ENCODE measurements at regions not wholly inside any gene's neighbourhood (a gene's known extent, or its start where the extent isn't known, plus 50 kb on each side); places are given as distances from the start of the nearest gene placed in this dataset.
"Not testable (repeated sequence)": the region's sequence is repeated elsewhere in the genome, so short reads cannot be mapped to it uniquely, and the experiment has no call there.

GRCh38 chr6:150496629-150497028 lies 103.1 kb upstream of the PLEKHG1 start:
- no peak for DNase-seq (ENCODE audit: low spot score)

GRCh38 chr6:150499882-150500312 lies 99.8 kb upstream of the PLEKHG1 start:
- DNase-seq (ENCODE audit: low spot score): no peak

DNA sequence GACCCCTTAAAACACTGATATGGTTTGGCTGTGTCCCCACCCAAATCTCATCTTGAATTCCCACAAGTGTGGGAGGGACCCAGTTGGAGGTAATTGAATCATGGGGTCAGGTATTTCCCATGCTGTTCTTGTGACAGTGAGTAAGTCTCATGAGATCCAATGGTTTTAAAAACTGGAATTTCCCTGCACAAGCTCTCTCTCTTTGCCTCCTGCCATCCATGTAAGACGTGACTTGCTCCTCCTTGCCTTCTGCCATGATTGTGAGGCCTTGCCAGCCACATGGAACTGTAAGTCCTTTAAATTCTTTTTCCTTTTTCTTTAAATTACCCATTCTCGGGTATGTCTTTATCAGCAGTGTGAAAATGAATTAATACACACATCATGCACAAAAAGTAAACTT lies 99.1 kb upstream of the PLEKHG1 start:
- not testable (repeated sequence) for DNase-seq (ENCODE audit: low spot score)

GRCh38 chr6:150503041-150503440 lies 96.6 kb upstream of the PLEKHG1 start:
- DNase-seq (ENCODE audit: low spot score): no peak

DNA sequence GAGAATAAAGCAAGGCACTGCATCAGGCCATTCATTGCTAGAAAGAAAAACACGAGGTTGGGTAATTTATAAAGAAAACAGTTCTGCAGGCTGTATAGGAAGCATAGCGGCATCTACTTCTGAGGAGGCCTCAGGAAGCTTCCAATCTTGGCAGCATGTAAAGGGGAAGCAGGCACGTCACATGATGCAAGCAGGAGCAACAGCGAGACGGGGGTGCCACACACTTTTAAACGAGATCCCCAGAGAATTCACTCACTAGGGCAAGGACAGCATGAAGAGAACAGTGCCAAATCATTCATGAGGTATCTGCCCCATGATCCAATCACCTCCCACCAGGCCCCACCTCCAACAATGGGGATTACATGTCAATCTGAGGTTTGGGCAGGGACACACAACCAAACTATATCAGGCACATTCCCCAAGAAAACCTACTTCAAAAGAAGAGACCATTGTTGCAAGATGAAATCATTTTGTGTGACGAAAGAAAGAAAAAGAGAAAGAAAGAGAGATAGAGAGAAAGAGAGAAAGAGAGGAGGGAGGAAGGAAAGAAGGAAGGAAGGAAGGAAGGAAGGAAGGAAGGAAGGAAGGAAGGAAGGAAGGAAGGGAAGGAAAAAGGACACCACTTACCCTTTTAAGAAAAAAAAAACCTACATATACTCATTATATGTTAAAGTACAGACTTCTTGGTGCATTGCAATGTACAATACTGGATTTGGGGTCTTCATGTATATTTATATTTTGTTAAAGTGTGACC lies 95.9 kb upstream of the PLEKHG1 start:
- no peak for DNase-seq (ENCODE audit: low spot score)

DNA sequence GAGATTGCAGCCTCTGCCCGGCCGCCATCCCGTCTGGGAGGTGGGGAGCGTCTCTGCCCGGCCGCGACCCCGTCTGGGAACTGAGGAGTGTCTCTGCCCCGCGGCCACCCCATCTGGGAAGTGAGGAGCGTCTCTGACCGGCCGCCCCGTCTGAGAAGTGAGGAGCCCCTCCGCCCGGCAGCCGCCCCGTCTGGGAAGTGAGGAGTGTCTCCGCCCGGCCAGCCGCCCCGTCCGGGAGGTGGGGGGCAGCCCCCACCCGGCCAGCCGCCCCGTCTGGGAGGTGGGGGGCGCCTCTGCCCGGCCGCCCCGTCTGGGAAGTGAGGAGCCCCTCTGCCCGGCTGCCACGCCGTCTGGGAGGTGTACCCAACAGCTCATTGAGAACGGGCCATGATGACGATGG lies 92.3 kb upstream of the PLEKHG1 start:
- not testable (repeated sequence) for DNase-seq (ENCODE audit: low spot score)

DNA sequence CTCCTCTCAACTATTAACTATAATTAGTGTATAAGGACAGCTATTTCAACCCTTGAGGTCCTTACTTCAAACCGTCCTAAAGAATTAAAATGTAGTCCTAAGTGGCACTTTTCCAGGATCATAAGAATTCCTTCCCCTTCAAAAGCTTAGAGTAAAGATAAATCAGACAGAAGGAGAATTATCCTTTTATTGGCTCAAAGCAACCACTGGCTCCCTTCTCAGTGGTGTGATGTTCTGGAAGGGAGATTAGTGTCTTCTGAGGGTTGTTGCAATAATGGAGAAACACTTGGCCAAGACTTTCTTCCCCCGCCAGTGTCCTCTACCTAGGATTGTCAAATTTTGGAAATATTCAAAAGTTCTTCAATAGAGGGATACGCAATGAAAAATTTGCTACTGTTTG lies 89.1 kb upstream of the PLEKHG1 start:
- no peak for DNase-seq (ENCODE audit: low spot score)

- no peak for DNase-seq (ENCODE audit: low spot score)
These were observed 88.4 kb upstream of the PLEKHG1 start for GRCh38 chr6:150511313-150511712.

- no peak for DNase-seq (ENCODE audit: low spot score)
These were observed 84.8 kb upstream of the PLEKHG1 start for GRCh38 chr6:150514806-150515380.

DNA sequence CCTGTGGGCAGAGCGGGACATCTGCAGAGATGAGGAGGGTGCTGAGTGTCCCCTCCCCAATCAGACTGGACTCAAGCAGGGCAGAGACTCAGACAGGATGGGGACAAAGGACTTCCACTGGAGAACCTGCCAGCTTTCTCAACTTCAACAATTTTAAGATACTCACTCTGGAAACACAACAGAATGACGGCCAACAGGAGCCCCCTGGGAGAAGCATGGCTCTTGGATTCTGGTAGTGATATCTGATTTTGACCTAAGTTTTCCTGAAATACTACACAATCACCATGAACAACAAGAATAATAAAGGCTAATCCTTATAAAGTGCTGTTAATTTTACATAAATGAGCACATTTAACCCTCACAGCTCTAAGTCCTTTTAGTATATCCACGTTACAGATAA lies 83.5 kb upstream of the PLEKHG1 start:
- no peak for DNase-seq (ENCODE audit: low spot score)

DNA sequence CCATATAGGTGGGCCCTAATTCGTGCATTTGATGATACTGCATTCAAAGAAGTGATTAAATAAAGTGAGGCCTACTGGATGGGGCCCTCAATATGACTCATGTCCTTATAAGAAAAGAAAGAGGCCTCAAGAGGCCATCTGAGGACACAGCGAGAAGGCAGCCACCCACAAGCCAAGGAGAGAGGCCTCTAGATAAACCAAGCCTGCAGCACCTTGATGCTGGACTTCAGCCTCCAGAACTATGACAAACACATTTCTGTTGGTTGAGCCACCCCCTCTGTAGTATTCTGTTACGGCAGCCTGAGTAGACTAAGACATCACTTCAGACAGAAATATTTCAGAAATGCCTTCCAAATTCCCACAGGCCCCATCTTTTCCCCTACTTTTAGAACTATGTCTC lies 82.5 kb upstream of the PLEKHG1 start:
- DNase-seq (ENCODE audit: low spot score): no peak

DNA sequence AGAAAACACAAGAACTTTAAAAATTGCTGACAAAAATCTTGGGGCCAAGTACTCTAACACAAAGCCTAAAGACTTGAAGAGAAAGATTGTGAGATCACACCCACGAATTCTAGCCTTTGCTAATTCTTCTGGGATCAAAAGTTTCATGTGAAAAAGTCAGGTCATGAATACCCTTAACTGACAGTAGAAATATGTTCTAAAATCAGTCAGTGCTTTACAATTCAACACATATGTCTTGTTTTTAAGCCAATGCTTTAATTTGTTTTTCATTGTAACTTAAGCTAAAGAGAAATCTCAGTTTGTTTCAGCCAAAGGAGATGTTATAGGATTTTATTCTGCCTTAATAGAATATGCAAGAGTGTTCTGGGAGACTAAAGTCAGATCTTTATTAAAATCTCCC lies 78.2 kb upstream of the PLEKHG1 start:
- no peak for DNase-seq (ENCODE audit: low spot score)

GRCh38 chr6:150523216-150523615 lies 76.5 kb upstream of the PLEKHG1 start:
- DNase-seq (ENCODE audit: low spot score): not testable (repeated sequence)

GRCh38 chr6:150525300-150525699 lies 74.4 kb upstream of the PLEKHG1 start:
- no peak for DNase-seq (ENCODE audit: low spot score)

- DNase-seq (ENCODE audit: low spot score): no peak
These were observed 72.6 kb upstream of the PLEKHG1 start for GRCh38 chr6:150527100-150527499.

- DNase-seq (ENCODE audit: low spot score): peak; percentile 3
These were observed 70.9 kb upstream of the PLEKHG1 start for GRCh38 chr6:150528648-150529285.

DNA sequence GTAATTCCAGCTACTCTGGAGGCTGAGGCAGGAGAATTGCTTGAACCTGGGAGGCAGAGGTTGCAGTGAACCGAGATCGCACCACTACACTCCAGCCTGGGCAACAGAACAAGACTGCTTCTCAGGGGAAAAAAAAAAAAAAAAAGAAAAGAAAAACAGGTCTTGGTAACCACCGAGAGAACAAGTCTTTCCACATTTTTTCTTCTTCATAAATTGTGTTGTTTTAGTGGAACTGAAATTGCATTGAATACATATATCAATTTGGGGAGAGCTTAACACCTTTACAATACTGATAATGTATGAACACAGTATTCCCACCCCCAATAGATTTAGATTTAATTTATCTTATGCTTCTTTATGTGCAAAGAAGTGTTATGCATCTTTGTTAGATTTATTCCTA lies 70.0 kb upstream of the PLEKHG1 start:
- DNase-seq (ENCODE audit: low spot score): no peak

DNA sequence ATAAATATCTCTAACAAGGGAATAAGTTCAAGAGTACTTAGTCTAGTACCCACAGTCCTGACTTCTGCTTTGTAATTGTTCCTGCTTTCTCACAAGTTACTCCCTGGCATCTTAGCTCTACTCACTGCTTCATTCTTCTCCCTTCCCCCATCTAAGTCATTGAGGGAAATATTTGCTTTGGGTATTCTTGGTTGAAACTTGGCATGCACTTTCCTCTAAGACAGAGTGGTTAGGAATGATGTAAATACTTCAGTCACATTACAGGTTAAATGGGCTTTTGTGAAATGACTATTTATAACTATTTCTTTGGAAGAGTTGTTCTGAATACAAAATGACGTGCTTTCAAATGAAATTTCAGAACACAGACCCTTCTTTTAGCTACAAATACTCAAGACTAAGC lies 67.7 kb upstream of the PLEKHG1 start:
- DNase-seq (ENCODE audit: low spot score): no peak

DNA sequence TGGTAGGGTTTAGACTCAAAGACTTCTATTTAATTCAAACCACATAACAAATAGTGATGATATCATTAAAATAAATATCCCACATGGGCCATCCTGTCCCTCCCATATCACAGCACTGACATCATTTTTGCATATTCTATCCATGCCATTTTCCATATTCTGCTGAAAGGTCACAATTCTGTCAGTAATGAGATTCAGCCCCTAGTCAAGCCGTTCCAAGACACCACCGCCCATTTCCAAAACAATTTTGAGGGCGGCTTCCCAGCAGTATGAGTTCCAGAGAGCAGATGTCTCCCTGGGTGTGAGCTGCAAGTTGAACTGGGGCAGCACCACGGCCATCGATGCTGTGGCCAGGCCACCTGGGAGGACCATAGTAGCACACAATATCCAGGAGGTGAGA lies 65.1 kb upstream of the PLEKHG1 start:
- no peak for DNase-seq (ENCODE audit: low spot score)

- DNase-seq (ENCODE audit: low spot score): no peak
These were observed 64.4 kb upstream of the PLEKHG1 start for GRCh38 chr6:150535151-150535804.

DNA sequence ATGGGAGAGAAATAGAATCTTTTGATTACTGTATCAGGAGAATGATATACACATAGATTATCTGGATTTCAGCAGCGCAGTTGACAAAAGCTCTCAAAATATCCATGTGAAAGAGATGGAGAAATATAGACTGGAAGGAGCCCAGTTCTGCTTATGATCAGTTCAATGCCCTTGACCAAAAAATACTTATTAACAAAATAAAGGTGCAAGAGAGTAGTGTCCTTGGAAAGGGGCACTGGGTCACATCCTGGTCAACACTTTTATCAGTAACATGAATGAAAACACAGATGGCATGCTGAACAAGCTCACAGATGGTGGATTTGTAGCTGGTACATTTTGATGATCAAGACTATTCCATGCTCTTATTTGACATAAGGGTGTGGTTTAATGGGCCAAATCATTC lies 63.9 kb upstream of the PLEKHG1 start:
- no peak for DNase-seq (ENCODE audit: low spot score)

- DNase-seq (ENCODE audit: low spot score): no peak
These were observed 62.9 kb upstream of the PLEKHG1 start for GRCh38 chr6:150536835-150537234.

DNA sequence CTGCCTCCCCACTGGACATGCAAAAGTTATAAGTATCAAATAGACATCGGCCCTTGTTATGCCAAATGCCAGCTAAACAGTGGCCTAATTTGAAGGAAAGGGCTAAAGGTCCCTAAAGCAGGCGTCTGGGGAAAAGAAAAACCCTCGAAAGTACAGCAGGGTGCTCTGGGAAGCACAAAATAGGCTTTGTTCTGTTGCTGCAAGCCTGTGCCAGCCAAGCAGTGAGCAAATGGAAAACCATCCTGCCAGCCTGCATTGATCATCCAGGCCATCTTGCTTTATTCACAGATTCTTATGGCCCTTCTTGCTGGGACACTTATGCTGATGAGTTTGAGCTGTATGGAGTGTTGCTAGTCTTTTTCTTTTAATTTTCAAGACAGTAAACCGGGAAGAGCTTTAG lies 62.2 kb upstream of the PLEKHG1 start:
- DNase-seq (ENCODE audit: low spot score): no peak

All from kidney capillary endothelial cell (primary cell).